Esophagus squamous epithelium (tissue), 4 donors: ENCODE measurements at regions not wholly inside any gene's neighbourhood (a gene's known extent, or its start where the extent isn't known, plus 50 kb on each side); places are given as distances from the start of the nearest gene placed in this dataset.

Source experiments
- POLR2A ChIP-seq, 4 donors: fragments of 450-650 bp; IDR thresholded peaks; one replicate each; pipeline ENCODE4 v1.6.1; 2017; ENCODE audit warnings: antibody characterized with exemption in 4 of 4, mild to moderate bottlenecking in 4 of 4, moderate library complexity in 3 of 4
- TF ChIP-seq, protein P1 (sequence below), 6 experiments: fragments of 450-650 bp in 4 of 6; fragments of 200-600 bp in 2 of 6; sonication (generic) in 2 of 6; IDR thresholded peaks; one replicate each; pipeline ENCODE4 v1.5.1; 2016 to 2019; ENCODE audit warnings: antibody characterized with exemption in 6 of 6, mild to moderate bottlenecking in 4 of 6, moderate library complexity in 4 of 6

GRCh38 chr2:58449286-58450010, 208.3 kb upstream of the FANCL start:
- TF ChIP-seq POLR2A (IDR thresholded peaks at IDR 0.05): no peak
- TF ChIP-seq, protein P1, sequence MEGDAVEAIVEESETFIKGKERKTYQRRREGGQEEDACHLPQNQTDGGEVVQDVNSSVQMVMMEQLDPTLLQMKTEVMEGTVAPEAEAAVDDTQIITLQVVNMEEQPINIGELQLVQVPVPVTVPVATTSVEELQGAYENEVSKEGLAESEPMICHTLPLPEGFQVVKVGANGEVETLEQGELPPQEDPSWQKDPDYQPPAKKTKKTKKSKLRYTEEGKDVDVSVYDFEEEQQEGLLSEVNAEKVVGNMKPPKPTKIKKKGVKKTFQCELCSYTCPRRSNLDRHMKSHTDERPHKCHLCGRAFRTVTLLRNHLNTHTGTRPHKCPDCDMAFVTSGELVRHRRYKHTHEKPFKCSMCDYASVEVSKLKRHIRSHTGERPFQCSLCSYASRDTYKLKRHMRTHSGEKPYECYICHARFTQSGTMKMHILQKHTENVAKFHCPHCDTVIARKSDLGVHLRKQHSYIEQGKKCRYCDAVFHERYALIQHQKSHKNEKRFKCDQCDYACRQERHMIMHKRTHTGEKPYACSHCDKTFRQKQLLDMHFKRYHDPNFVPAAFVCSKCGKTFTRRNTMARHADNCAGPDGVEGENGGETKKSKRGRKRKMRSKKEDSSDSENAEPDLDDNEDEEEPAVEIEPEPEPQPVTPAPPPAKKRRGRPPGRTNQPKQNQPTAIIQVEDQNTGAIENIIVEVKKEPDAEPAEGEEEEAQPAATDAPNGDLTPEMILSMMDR (IDR thresholded peaks at IDR 0.05): no peak
